Ascending aorta (tissue), 2 donors: ENCODE measurements at regions not wholly inside any gene's neighbourhood (a gene's known extent, or its start where the extent isn't known, plus 50 kb on each side); places are given as distances from the start of the nearest gene placed in this dataset.

Experiments used
- DNase-seq, 2 donors: peaks; one replicate each; pipeline ENCODE4 v3.0.0-alpha.2; 2019; ENCODE audit warnings: low spot score in 2 of 2
- H3K27ac ChIP-seq, 2 donors: fragments of 200-600 bp; sonication (generic); one replicate each; pipeline ENCODE4 v1.5.1; 2016 to 2017; ENCODE audit warnings: mild to moderate bottlenecking in 1 of 2
- H3K27me3 ChIP-seq: fragments of 200-600 bp; sonication (generic); one replicate; pipeline ENCODE4 v1.5.1; 2017
- H3K36me3 ChIP-seq, 2 donors: fragments of 200-600 bp; sonication (generic); one replicate each; pipeline ENCODE4 v1.5.1; 2016
- H3K4me1 ChIP-seq, 2 donors: fragments of 200-600 bp; sonication (generic); one replicate each; pipeline ENCODE4 v1.5.1; 2016 to 2017; ENCODE audit warnings: mild to moderate bottlenecking in 1 of 2
- H3K4me3 ChIP-seq, 2 donors: fragments of 200-600 bp; sonication (generic); one replicate each; pipeline ENCODE4 v1.5.1; 2016 to 2017; ENCODE audit warnings: mild to moderate bottlenecking in 1 of 2
- H3K9me3 ChIP-seq, 2 donors: fragments of 200-600 bp; sonication (generic); one replicate each; pipeline ENCODE4 v1.5.1; 2016
- CTCF ChIP-seq, 3 experiments: fragments of 200-600 bp in 2 of 3; fragments of 450-650 bp in 1 of 3; sonication (generic) in 2 of 3; IDR thresholded peaks; one replicate each; pipeline ENCODE4 v1.5.1; 2016 to 2019; ENCODE audit warnings: antibody characterized with exemption in 3 of 3, mild to moderate bottlenecking in 1 of 3, moderate library complexity in 1 of 3
- intact Hi-C: fragments of 100-400 bp; cut with DNase I; formaldehyde crosslinking; loops from one replicate; pipeline ENCODE4 v1.15.1; 2023

GRCh38 chr11:103618528-103618927, 417.9 kb upstream of the DDI1 start:
- H3K27ac ChIP-seq: no peak overlapping the region
- no peak for TF ChIP-seq CTCF (IDR thresholded peaks at IDR 0.05)
- H3K9me3 ChIP-seq: no peaks in the 10 kb centered on the region
- no peaks in the 10 kb centered on the region for H3K36me3 ChIP-seq
- H3K4me1 ChIP-seq: no peaks in the 10 kb centered on the region
- H3K4me3 ChIP-seq: no peak overlapping the region
- DNase-seq: no peak
- no peaks in the 10 kb centered on the region for H3K27me3 ChIP-seq
- intact Hi-C loops: no loop called here

- intact Hi-C loops: no loop called here
Measured at GRCh38 chr11:103619480-103619879, 417.0 kb upstream of the DDI1 start.

GRCh38 chr11:103619938-103620337, 416.5 kb upstream of the DDI1 start:
- Histone ChIP-seq H3K4me1 (no peaks in the 10 kb centered on the region), H3K4me3 (no peak overlapping the region), H3K27me3 (no peaks in the 10 kb centered on the region), H3K9me3 (no peaks in the 10 kb centered on the region), H3K36me3 (no peaks in the 10 kb centered on the region), H3K27ac (no peak overlapping the region)
- no peak for TF ChIP-seq CTCF (IDR thresholded peaks at IDR 0.05)
- intact Hi-C loops: no loop called here
- no peak for DNase-seq

More at GRCh38 chr11:103619480-103619879, 417.0 kb upstream of the DDI1 start:
- no peak for DNase-seq
- no peak overlapping the region for H3K4me3 ChIP-seq
- no peaks in the 10 kb centered on the region for H3K27me3 ChIP-seq
- no peaks in the 10 kb centered on the region for H3K9me3 ChIP-seq
- TF ChIP-seq CTCF (IDR thresholded peaks at IDR 0.05): no peak
- H3K4me1 ChIP-seq: no peaks in the 10 kb centered on the region
- no peak overlapping the region for H3K27ac ChIP-seq
- H3K36me3 ChIP-seq: no peaks in the 10 kb centered on the region

- Histone ChIP-seq H3K36me3 (no peaks in the 10 kb centered on the region), H3K27me3 (no peaks in the 10 kb centered on the region), H3K9me3 (no peaks in the 10 kb centered on the region), H3K27ac (no peak overlapping the region), H3K4me3 (no peak overlapping the region), H3K4me1 (no peaks in the 10 kb centered on the region)
- intact Hi-C loops: no loop called here
- TF ChIP-seq CTCF (IDR thresholded peaks at IDR 0.05): no peak
- DNase-seq: no peak
Measured at GRCh38 chr11:103622296-103622695, 414.1 kb upstream of the DDI1 start.

- Histone ChIP-seq H3K36me3 (no peaks in the 10 kb centered on the region), H3K27ac (no peak overlapping the region), H3K9me3 (no peaks in the 10 kb centered on the region), H3K4me1 (no peaks in the 10 kb centered on the region), H3K4me3 (no peak overlapping the region), H3K27me3 (no peaks in the 10 kb centered on the region)
- no peak for TF ChIP-seq CTCF (IDR thresholded peaks at IDR 0.05)
- intact Hi-C loops: no loop called here
- DNase-seq: no peak
Measured at GRCh38 chr11:103623933-103624332, 412.5 kb upstream of the DDI1 start.
